Erythroblast (primary cell): ENCODE measurements at regions not wholly inside any gene's neighbourhood (a gene's known extent, or its start where the extent isn't known, plus 50 kb on each side); places are given as distances from the start of the nearest gene placed in this dataset.

Source experiments
- DNase-seq, 2 experiments: peaks; one replicate each; lab custom pipeline; 2025; lab: John Stamatoyannopoulos, UW
- GATA1 ChIP-seq: IDR thresholded peaks from 2 replicates; pipeline ENCODE4 v1.6.1; 2011; ENCODE audit warnings: low read depth, mild to moderate bottlenecking, control low read depth, low read length, moderate library complexity
- POLR2A ChIP-seq: IDR thresholded peaks from 2 replicates; pipeline ENCODE4 v1.6.1; 2011; ENCODE audit warnings: mild to moderate bottlenecking, low read length

DNA sequence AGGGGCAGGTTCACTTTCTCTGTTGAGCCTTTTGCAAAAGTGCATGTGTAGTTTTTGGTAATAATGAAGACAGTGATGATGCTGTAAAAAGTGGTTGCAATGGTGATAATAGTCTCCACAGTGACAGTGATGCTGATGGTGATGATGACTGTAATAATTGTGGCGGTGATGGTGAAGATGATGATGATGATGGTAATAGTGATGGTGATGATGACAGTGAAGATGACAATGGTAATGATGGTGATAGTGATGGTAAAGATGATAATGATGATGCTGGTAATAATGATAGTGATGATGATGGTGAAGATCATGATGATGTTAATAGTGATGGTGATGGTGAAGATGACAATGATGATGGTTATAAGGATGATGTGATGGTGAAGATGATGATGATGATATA, 67.7 kb upstream of the LRFN2 start:
- TF ChIP-seq GATA1 = no peak
- TF ChIP-seq POLR2A = no peak
- DNase-seq = no peak

DNA sequence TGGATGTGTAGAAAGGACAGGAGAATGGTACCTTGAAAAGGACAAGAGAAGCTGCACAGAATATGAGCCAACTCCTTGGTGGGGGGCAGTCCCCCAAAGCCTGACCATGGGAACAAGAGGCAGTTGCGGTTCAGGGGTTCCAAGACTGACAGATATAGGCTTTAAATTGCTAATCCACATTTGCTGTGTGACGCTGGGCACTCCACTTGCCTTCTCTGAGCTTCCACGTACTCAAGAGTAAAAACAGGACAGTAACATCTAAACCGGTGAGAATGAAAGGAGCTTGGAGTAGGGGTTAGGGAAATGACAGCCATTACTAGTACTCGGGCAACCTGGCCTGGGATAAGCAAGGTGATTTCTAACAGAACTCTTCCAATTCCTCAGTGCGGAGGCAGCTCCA, 57.9 kb upstream of the LRFN2 start:
- DNase-seq = no peak
- TF ChIP-seq GATA1 (no peak), POLR2A (no peak)

DNA sequence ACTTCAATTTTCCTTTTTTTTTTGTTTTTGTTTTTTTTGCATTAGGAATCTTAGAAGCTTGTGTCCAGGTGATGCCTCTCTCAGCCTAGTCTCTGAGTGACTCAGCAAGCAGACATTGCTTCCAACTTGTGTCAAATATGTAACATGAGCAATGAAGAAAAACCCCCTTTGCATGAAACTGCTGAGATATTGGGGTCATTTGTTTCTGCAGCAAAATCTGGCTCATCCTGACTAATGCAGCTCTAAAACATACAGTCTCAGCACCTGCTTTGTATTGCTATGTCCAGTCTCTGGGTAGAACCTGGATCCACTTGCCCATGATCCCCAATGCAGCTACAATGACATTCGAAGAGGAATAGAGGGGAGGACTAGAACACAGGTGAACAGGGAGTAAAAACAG, 55.7 kb upstream of the LRFN2 start:
- TF ChIP-seq GATA1 = no peak
- TF ChIP-seq POLR2A = no peak
- DNase-seq = no peak

DNA sequence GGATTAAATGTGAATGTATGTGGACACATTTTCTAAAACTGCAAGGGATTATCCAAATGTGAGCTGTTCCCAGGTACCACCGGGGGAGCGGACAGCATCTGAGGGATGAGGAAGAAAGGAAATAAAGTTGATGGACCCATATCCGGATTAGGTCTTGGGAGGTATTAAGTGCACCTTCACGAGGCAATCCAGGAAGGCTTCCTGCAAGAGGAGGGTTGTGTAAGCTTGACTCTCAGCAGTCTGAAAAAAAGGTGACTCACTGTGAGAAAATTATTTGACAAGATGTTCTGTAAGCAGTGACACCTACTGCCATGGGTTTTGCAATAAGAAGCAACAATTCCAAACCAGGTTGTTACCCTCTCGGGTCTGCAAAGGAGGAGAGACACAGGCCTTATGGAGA, 55.0 kb upstream of the LRFN2 start:
- no peak for TF ChIP-seq GATA1
- no peak for TF ChIP-seq POLR2A
- DNase-seq = no peak

DNA sequence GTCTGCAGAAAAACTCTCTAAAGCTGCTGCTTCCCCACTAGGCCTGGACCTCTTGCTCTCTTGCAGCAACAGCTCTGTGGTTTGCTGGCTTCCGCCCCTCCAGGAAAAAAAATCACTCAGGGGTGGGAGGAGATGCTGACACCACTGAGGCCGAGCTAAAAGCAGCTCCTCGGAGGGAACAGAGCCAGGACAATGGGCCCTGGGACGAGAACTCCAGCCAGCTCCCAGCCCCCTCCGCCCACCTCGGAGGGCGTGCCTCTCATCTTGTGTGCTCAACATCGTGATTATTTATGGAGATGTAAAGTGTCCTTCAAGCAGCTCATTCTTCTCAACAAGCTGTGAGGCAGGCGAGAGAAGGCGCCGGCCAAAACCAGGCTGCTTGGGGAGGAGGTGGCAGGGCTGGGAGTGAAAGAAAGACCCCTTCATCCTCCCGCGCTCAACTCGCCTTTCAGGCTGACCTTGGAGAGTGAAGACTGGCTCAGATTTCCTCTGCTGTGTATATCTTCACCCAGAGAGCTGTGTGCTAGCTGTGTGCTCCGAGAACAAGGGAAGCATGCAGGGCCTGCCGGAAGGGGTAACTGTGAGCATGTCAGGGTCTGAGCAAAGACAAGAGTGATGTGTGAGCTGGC, 53.5 kb upstream of the LRFN2 start:
- DNase-seq = no peak

More for the DNA sequence above, 53.5 kb upstream of the LRFN2 start:
- no peak for TF ChIP-seq POLR2A
- TF ChIP-seq GATA1 = no peak
